GM21723 (cell line): ENCODE measurements at regions not wholly inside any gene's neighbourhood (a gene's known extent, or its start where the extent isn't known, plus 50 kb on each side); places are given as distances from the start of the nearest gene placed in this dataset.

ENCODE experiments used
- ATAC-seq: cut with Tn5 transposase; IDR thresholded peaks from one replicate; pipeline ENCODE4 v1.9.1; 2021; ENCODE audit warnings: mild to moderate bottlenecking, moderate library complexity; ENCODE audit not compliant: unreplicated experiment

- no peak for ATAC-seq
Observed at GRCh38 chr17:79233916-79234551, 159.4 kb downstream of the ENGASE start.

GRCh38 chr17:79232957-79233356 lies 158.3 kb downstream of the ENGASE start:
- ATAC-seq = no peak

- no peak for ATAC-seq
Observed at GRCh38 chr17:79231766-79232287, 157.2 kb downstream of the ENGASE start.

- ATAC-seq = no peak
Observed at GRCh38 chr17:79230576-79230975, 156.0 kb downstream of the ENGASE start.

- no peak for ATAC-seq
Observed at GRCh38 chr17:79226037-79226436, 151.4 kb downstream of the ENGASE start.

GRCh38 chr17:79224903-79225302 lies 150.3 kb downstream of the ENGASE start:
- ATAC-seq = no peak

GRCh38 chr17:79224476-79224875 lies 149.9 kb downstream of the ENGASE start:
- no peak for ATAC-seq

GRCh38 chr17:79223953-79224352 lies 149.3 kb downstream of the ENGASE start:
- no peak for ATAC-seq

GRCh38 chr17:79223471-79223870 lies 148.8 kb downstream of the ENGASE start:
- no peak for ATAC-seq

GRCh38 chr17:79221597-79221996 lies 147.0 kb downstream of the ENGASE start:
- no peak for ATAC-seq

- ATAC-seq = no peak
Observed at GRCh38 chr17:79220713-79221291, 146.2 kb downstream of the ENGASE start.

GRCh38 chr17:79220201-79220712 lies 145.6 kb downstream of the ENGASE start:
- no peak for ATAC-seq

GRCh38 chr17:79219208-79219935 lies 144.7 kb downstream of the ENGASE start:
- no peak for ATAC-seq

GRCh38 chr17:79218825-79219200 lies 144.2 kb downstream of the ENGASE start:
- ATAC-seq = no peak

GRCh38 chr17:79218175-79218824 lies 143.7 kb downstream of the ENGASE start:
- no peak for ATAC-seq

GRCh38 chr17:79217473-79218135 lies 143.0 kb downstream of the ENGASE start:
- no peak for ATAC-seq

GRCh38 chr17:79216826-79217225 lies 142.2 kb downstream of the ENGASE start:
- ATAC-seq = no peak

- ATAC-seq = no peak
Observed at GRCh38 chr17:79216391-79216790, 141.8 kb downstream of the ENGASE start.

GRCh38 chr17:79215631-79216030 lies 141.0 kb downstream of the ENGASE start:
- ATAC-seq = no peak

GRCh38 chr17:79214940-79215604 lies 140.4 kb downstream of the ENGASE start:
- ATAC-seq = no peak
